ENCODE measurements at regions not wholly inside any gene's neighbourhood (a gene's known extent, or its start where the extent isn't known, plus 50 kb on each side); places are given as distances from the start of the nearest gene placed in this dataset.
"Not testable (repeated sequence)": the region's sequence is repeated elsewhere in the genome, so short reads cannot be mapped to it uniquely, and the experiment has no call there.

GRCh38 chrX:43357741-43358140 lies 298.4 kb upstream of the MAOA start:
- Mint-ChIP-seq H3K4me3 (no peak overlapping the region), H3K9me3 (no peaks in the 10 kb centered on the region), H3K36me3 (ENCODE audit: insufficient read depth) (no peaks in the 10 kb centered on the region), H3K27me3 (ENCODE audit: low read depth) (no peaks in the 10 kb centered on the region), H3K4me1 (ENCODE audit: low read depth) (no peaks in the 10 kb centered on the region)
- DNase-seq (no peak), ATAC-seq (no peak)

GRCh38 chrX:43373032-43373431 lies 283.1 kb upstream of the MAOA start:
- no peak for ATAC-seq
- Mint-ChIP-seq H3K27me3 (ENCODE audit: low read depth) (no peaks in the 10 kb centered on the region), H3K9me3 (peaks cover 11% of the 10 kb centered on the region), H3K36me3 (ENCODE audit: insufficient read depth) (no peaks in the 10 kb centered on the region), H3K4me3 (no peak overlapping the region), H3K4me1 (ENCODE audit: low read depth) (no peaks in the 10 kb centered on the region)
- no peak for DNase-seq

- H3K36me3 Mint-ChIP-seq (ENCODE audit: insufficient read depth): no peaks in the 10 kb centered on the region
- peaks cover 7% of the 10 kb centered on the region for H3K9me3 Mint-ChIP-seq
- no peak overlapping the region for H3K4me3 Mint-ChIP-seq
- no peak for DNase-seq
- ATAC-seq: no peak
- no peaks in the 10 kb centered on the region for H3K4me1 Mint-ChIP-seq (ENCODE audit: low read depth)
- no peaks in the 10 kb centered on the region for H3K27me3 Mint-ChIP-seq (ENCODE audit: low read depth)
Measured at GRCh38 chrX:43375136-43375535, 281.0 kb upstream of the MAOA start.

- no peaks in the 10 kb centered on the region for H3K27me3 Mint-ChIP-seq (ENCODE audit: low read depth)
- no peaks in the 10 kb centered on the region for H3K4me1 Mint-ChIP-seq (ENCODE audit: low read depth)
- no peak for DNase-seq
- H3K36me3 Mint-ChIP-seq (ENCODE audit: insufficient read depth): no peaks in the 10 kb centered on the region
- no peak for ATAC-seq
- H3K4me3 Mint-ChIP-seq: no peak overlapping the region
- H3K9me3 Mint-ChIP-seq: no peaks in the 10 kb centered on the region
Measured at GRCh38 chrX:43380704-43381103, 275.4 kb upstream of the MAOA start.

GRCh38 chrX:43386875-43387274 lies 269.2 kb upstream of the MAOA start:
- Mint-ChIP-seq H3K4me1 (ENCODE audit: low read depth) (no peaks in the 10 kb centered on the region), H3K9me3 (no peaks in the 10 kb centered on the region), H3K27me3 (ENCODE audit: low read depth) (no peaks in the 10 kb centered on the region), H3K36me3 (ENCODE audit: insufficient read depth) (no peaks in the 10 kb centered on the region), H3K4me3 (no peak overlapping the region)
- DNase-seq (no peak), ATAC-seq (peak in 1 of 2 donors; percentile 50)

GRCh38 chrX:43405191-43405590 lies 250.9 kb upstream of the MAOA start:
- Mint-ChIP-seq H3K9me3 (no peaks in the 10 kb centered on the region), H3K4me3 (no peak overlapping the region), H3K36me3 (ENCODE audit: insufficient read depth) (no peaks in the 10 kb centered on the region), H3K27me3 (ENCODE audit: low read depth) (no peaks in the 10 kb centered on the region), H3K4me1 (ENCODE audit: low read depth) (no peaks in the 10 kb centered on the region)
- no peak for DNase-seq
- ATAC-seq: no peak

GRCh38 chrX:43423876-43424275 lies 232.2 kb upstream of the MAOA start:
- no peak for ATAC-seq
- Mint-ChIP-seq H3K36me3 (ENCODE audit: insufficient read depth) (no peaks in the 10 kb centered on the region), H3K27me3 (ENCODE audit: low read depth) (peaks cover 6% of the 10 kb centered on the region), H3K9me3 (peaks cover 3% of the 10 kb centered on the region), H3K4me1 (ENCODE audit: low read depth) (no peaks in the 10 kb centered on the region), H3K4me3 (no peak overlapping the region)
- no peak for DNase-seq

GRCh38 chrX:43436517-43436916 lies 219.6 kb upstream of the MAOA start:
- ATAC-seq (no peak), DNase-seq (no peak)
- H3K4me1 Mint-ChIP-seq (ENCODE audit: low read depth): peaks cover 3% of the 10 kb centered on the region
- H3K27me3 Mint-ChIP-seq (ENCODE audit: low read depth): peaks cover 15% of the 10 kb centered on the region
- peaks cover 16% of the 10 kb centered on the region for H3K9me3 Mint-ChIP-seq
- peaks cover 4% of the 10 kb centered on the region for H3K36me3 Mint-ChIP-seq (ENCODE audit: insufficient read depth)
- no peak overlapping the region for H3K4me3 Mint-ChIP-seq

GRCh38 chrX:43446752-43447151 lies 209.3 kb upstream of the MAOA start:
- Mint-ChIP-seq H3K9me3 (peaks cover 8% of the 10 kb centered on the region), H3K36me3 (ENCODE audit: insufficient read depth) (no peaks in the 10 kb centered on the region), H3K4me3 (no peak overlapping the region), H3K4me1 (ENCODE audit: low read depth) (no peaks in the 10 kb centered on the region), H3K27me3 (ENCODE audit: low read depth) (peaks cover 5% of the 10 kb centered on the region)
- DNase-seq (no peak), ATAC-seq (no peak)

GRCh38 chrX:43448688-43449087 lies 207.4 kb upstream of the MAOA start:
- no peak for ATAC-seq
- no peak for DNase-seq
- Mint-ChIP-seq H3K4me1 (ENCODE audit: low read depth) (no peaks in the 10 kb centered on the region), H3K9me3 (peaks cover 11% of the 10 kb centered on the region), H3K27me3 (ENCODE audit: low read depth) (peaks cover 2% of the 10 kb centered on the region), H3K4me3 (no peak overlapping the region), H3K36me3 (ENCODE audit: insufficient read depth) (no peaks in the 10 kb centered on the region)

- Mint-ChIP-seq H3K36me3 (ENCODE audit: insufficient read depth) (no peaks in the 10 kb centered on the region), H3K27me3 (ENCODE audit: low read depth) (no peaks in the 10 kb centered on the region), H3K9me3 (peaks cover 11% of the 10 kb centered on the region), H3K4me3 (no peak overlapping the region), H3K4me1 (ENCODE audit: low read depth) (no peaks in the 10 kb centered on the region)
- no peak for DNase-seq
- ATAC-seq: no peak
Measured at GRCh38 chrX:43450355-43450754, 205.7 kb upstream of the MAOA start.

- DNase-seq; H3K27me3 Mint-ChIP-seq (ENCODE audit: low read depth); H3K36me3 Mint-ChIP-seq (ENCODE audit: insufficient read depth); H3K4me1 Mint-ChIP-seq (ENCODE audit: low read depth); ATAC-seq; H3K4me3 Mint-ChIP-seq: not testable (repeated sequence)
- H3K9me3 Mint-ChIP-seq: peaks cover 11% of the 10 kb centered on the region
Measured at GRCh38 chrX:43451976-43452686, 204.0 kb upstream of the MAOA start.

GRCh38 chrX:43456063-43456462 lies 200.0 kb upstream of the MAOA start:
- H3K27me3 Mint-ChIP-seq (ENCODE audit: low read depth): peaks cover 2% of the 10 kb centered on the region
- H3K4me3 Mint-ChIP-seq: no peak overlapping the region
- ATAC-seq (no peak), DNase-seq (no peak)
- H3K9me3 Mint-ChIP-seq: peaks cover 3% of the 10 kb centered on the region
- H3K4me1 Mint-ChIP-seq (ENCODE audit: low read depth): no peaks in the 10 kb centered on the region
- no peaks in the 10 kb centered on the region for H3K36me3 Mint-ChIP-seq (ENCODE audit: insufficient read depth)

- Mint-ChIP-seq H3K36me3 (ENCODE audit: insufficient read depth) (no peaks in the 10 kb centered on the region), H3K4me3 (no peak overlapping the region), H3K4me1 (ENCODE audit: low read depth) (no peaks in the 10 kb centered on the region), H3K9me3 (peaks cover 2% of the 10 kb centered on the region), H3K27me3 (ENCODE audit: low read depth) (peaks cover 2% of the 10 kb centered on the region)
- ATAC-seq (no peak), DNase-seq (no peak)
Measured at GRCh38 chrX:43456906-43457305, 199.2 kb upstream of the MAOA start.

GRCh38 chrX:43467608-43468234 lies 188.4 kb upstream of the MAOA start:
- Mint-ChIP-seq H3K9me3 (no peaks in the 10 kb centered on the region), H3K36me3 (ENCODE audit: insufficient read depth) (no peaks in the 10 kb centered on the region), H3K4me1 (ENCODE audit: low read depth) (peaks cover 7% of the 10 kb centered on the region), H3K27me3 (ENCODE audit: low read depth) (no peaks in the 10 kb centered on the region), H3K4me3 (no peak overlapping the region)
- ATAC-seq: no peak
- no peak for DNase-seq

Data from activated T-cell treated with anti-CD3 and anti-CD28 coated beads, Interleukin-2, amount 50 U/mL, for 4 hours (primary cell).